ENCODE measurements at regions not wholly inside any gene's neighbourhood (a gene's known extent, or its start where the extent isn't known, plus 50 kb on each side); places are given as distances from the start of the nearest gene placed in this dataset.

DNA sequence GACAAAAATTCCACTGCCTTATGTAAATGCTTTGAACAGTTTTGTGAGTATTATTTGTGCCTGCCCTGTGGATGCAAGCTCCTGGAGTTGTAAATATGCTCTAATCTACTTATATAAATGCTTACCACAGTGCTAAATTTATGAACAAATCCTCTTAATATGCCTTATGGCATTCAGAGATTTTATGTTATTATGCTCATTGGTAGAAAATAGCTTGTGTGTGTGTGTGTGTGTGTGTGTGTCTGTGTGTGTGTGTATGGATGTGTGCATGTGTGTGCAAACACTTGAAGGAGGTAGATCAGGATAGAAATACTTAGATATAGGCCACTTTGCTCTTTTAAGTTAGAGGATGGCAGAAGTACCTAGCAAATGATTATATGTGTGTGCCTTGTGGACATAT lies 253.9 kb downstream of the TAF11L14 start:
- in situ Hi-C loops (cut with MboI; ENCODE audit: low sequenced_read_pairs): no loop called here

DNA sequence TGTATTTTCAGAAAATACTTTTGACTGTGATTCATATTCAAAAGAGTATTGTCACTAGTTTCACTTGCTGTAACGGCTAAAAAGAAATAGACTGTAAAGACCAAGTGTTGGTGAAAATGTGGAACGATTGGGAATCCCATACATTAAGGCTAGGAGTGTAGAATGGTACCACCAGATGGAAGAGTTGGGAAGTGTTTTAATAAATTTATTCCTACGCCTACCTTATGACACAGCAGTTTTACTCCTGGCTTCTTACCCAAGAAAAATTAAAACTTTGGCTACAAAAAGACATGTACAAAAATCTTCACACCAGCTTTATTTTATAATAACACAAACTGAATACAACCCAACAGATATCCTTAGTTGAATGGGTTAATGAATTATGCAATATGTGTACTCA lies 256.2 kb downstream of the TAF11L14 start:
- in situ Hi-C loops (cut with MboI; ENCODE audit: low sequenced_read_pairs): no loop called here

DNA sequence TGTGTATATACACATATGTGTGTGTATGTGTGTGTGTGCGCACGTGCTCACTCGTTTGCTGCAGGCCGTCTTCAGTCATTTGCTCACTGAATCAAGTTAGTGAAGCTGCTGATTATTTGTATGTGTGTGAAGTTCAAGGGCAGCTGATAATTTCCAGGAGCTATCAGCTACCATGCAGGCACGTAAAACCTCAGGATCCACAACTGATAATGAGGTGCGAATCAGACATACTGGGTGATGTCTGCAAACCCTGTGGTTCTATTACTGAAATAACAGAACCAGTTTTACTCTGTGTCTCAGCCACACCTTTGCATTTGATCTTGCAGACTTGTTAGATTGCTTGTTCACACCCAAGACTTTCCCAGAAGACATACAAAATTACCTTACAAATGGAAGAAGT lies 257.6 kb downstream of the TAF11L14 start:
- in situ Hi-C loops (cut with MboI; ENCODE audit: low sequenced_read_pairs): no loop called here

DNA sequence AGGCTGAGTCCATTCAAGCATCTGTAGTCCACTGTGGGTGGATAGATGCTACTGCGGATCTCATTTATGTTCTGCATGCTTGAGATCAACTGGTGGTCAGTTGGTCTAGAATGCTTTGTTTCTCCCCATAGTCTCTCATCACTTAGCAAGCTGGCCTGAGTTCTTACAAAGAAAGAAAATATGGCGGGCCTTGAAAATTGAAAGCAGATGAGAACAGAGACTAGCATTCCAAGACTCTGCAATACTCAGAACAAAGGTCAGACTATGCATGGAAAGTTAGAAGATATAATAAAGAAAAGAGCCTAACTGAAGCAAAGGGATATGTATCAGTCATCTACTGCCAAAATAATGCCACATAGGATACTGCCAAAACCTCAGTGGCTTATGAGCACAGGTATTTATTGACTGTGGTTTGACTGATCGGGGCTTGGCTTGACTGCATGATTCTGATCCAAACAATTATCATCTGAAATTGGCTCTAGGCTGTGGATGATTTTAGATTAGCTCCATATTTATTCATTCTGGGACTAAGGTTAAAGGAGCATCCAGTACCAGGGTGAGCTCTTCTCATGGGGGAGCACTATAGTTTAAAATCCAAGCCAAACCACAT lies 258.9 kb downstream of the TAF11L14 start:
- in situ Hi-C loops (cut with MboI; ENCODE audit: low sequenced_read_pairs): no loop called here

DNA sequence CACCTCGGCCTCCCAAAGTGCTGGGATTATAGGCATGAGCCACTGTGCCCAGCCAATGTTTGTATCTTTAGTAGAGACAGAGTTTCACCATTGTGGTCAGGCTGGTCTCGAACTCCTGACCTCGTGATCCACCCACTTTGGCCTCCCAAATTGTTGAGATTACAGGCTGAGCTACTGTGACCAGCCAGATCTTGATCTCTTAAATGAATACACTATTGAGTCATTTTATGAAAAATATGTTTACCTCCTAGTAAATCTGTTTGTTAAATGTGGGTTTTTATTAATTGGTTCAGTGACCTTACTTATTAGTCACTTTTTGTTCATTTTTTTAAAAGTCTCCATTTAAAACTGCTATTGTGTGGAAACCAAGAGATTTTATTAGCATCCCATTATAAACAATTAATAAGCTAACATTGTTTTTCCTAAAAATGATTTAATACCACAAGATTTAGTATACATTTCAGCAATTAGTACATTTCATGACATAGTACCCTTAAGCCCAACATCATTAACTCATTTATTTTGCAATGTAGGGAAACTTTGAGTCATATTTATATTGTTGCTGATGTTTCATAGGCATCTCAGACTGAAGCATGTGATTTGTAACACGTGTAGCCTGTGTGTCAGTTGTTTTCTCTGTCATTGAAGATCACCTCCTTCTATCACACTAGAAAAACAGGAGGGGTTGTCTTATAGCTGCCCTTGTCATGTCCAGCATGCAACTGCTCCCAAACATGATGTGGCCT lies 261.2 kb downstream of the TAF11L14 start:
- in situ Hi-C loops (cut with MboI; ENCODE audit: low sequenced_read_pairs): no loop called here

DNA sequence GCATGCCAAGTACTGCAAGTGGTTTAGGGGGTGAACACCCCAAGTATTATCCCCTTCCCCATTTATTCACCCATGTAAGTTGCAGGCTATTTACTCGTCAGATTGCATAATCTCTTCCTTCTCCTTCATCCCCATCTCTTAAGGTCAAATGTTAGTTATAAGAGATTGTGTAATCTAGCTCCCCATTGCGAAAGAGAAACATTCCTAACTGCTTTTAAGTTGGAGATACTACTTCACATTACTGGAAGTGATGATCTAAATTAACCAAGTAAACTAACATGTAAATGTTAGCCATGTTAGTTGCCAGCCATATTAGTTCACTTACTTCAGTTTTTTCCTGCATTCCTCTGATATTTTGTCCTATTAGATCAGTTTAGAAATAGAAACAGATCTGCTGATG lies 262.3 kb downstream of the TAF11L14 start:
- in situ Hi-C loops (cut with MboI; ENCODE audit: low sequenced_read_pairs): no loop called here

DNA sequence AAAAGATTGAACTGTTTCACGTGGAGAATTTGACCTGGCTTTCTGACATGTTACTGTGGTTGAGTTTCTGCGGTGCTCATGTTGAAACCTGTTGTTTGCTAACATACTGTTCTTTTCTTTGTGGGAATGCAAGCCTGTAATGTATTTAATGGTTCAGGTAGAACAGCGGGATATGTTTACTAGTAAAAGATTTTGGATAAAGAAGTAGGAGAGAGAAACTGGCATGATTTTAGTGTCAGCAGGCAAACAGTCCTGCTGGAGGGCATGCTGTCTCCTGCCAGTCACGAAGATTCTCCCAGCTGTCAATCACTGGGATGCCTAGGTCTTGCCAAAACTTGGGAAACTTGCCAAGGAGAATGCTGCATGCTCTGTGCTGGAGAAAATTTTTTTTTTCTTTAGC lies 263.5 kb downstream of the TAF11L14 start:
- in situ Hi-C loops (cut with MboI; ENCODE audit: low sequenced_read_pairs): no loop called here

DNA sequence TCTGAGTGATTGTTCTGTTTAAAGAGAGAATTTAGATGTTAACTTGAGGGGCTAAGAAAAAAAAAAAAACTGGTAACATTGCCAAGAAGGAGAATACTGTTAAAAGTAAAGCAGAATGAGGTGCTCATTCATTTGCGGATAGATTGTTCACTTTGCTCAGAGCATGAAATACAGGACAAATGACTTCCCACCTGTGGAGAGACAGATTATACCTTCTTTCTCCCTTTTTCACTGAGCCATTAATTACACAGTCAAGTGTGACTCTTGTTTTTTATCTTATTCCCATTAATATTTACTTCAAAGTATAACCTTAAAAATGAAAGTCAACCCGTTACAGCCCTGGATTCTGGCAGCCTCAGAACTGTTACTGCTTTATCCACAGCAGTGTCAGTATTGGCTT lies 264.5 kb downstream of the TAF11L14 start:
- in situ Hi-C loops (cut with MboI; ENCODE audit: low sequenced_read_pairs): no loop called here

DNA sequence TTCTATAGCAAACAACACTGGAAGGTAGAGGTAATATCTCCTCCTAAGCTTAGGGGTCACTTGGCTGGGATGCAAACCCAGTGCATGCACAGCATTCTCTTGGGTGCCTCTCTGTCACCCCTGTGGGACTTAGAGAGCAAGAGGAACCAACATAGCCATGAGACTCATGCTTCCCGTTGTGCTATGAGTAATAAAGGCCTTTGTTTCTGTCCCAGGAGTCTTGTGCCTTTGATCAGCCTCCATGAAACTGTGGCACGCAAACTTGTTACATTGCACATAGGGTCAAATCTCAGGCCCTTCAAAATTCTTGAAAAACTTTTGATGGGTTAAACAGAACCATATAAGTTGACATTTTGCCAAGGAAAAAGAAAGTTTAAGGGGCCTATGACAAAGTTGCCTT lies 272.8 kb downstream of the TAF11L14 start:
- in situ Hi-C loops (cut with MboI; ENCODE audit: low sequenced_read_pairs): no loop called here

DNA sequence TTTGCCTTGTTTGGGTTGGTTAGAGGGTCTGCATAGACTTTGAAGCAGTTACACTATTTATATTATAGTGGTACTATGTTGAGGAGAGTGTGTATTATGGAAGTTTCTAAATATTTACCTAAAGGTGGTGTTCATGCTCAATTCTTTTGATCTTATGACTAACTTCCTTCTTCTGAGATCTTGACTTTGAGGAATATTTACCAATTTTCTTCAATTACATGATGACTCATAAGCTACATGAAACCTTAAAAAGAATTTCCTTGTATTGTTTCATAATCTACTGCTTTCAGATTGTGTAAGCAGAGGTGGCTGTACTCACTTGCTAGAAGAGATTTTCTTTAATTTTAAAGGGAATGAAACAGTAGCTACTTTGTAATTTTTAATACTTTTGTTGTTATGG lies 276.1 kb downstream of the TAF11L14 start:
- in situ Hi-C loops (cut with MboI; ENCODE audit: low sequenced_read_pairs): no loop called here

DNA sequence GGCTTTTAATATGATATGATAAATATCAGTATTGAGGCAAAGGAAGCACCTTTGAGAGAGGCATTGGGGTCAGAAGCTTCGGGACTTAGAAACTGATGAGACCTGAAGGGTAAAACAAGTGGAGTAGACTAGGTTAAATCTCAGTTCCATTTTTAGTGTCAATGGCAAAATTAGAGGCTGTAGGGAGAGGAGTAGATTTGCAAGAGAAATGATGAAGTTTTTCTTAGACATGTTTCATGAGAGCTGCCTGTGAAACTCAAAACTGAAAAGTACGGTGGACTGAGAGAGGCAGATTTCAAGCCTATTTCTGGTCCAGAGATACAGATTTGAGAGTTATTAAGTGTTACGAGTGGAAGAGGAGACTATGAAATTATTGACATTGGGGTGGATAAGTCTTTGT lies 278.5 kb downstream of the TAF11L14 start:
- in situ Hi-C loops (cut with MboI; ENCODE audit: low sequenced_read_pairs): no loop called here

DNA sequence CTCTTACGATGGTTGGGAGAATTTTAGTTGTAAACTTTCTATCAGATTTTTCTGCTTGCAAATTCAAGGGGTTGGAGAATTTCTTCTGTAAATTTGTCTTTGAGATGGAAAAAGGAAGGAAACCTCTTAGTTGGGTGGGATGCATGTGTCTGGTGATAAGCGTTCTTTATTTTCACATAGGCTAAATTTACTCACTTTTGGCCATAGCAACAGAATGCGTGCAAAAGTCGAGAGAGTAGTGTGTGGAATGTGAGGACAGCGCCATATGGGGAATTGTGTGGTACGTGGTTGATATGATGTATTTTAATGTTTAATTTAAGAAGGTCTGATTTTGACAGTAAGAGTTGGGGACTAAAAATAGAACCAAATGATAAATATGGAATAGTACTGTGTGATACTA lies 282.2 kb downstream of the TAF11L14 start:
- in situ Hi-C loops (cut with MboI; ENCODE audit: low sequenced_read_pairs): no loop called here

DNA sequence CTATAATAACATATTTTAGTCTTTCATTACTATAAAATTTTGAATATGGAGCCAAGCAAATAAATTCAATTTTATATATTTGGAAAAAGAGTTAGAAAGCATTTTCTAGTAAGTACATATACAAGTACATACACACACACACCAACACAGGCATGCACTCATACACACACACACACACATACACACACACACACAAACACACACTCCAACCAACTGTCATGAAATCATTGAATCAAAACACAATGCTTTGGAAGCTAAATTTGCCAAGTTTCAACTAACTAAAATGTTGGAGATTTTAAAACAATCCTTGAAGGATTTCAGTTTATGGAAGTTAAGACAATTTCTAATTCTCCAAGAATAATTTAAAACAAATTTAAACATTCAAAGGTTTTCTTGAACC lies 283.2 kb downstream of the TAF11L14 start:
- in situ Hi-C loops (cut with MboI; ENCODE audit: low sequenced_read_pairs): no loop called here

DNA sequence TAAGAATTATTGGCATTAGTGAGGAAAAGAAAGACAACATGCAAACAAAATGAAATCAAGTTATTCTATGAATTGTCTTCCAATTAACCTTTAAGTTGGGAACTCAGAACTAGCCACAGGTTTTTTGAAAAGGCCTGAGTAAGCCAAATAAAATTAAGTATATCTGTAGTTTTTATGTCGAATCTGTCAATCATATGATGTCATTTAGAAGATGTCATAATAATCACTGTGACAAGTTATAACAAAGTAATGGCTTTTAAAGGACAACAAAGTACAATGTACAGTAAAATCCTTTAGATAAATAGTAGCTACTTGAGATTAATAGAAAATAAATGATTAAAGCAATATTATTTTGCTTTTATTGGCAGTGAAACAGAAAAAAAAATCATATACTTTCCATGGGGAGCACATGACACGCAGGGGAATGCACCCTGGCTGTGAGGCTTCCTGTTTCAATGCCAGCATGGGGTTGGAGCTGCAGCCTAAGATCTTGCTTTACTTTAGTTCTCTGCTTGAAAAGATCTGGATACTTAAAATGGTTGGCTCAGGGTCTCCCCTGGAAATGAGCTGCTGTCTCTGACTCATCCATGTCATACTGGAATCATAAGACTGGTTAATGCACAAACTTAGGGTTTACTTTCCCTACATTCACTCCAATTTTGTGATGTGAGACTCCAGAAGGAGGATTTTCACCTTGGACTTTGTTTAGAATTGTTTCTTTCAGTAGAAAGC lies 284.3 kb downstream of the TAF11L14 start:
- in situ Hi-C loops (cut with MboI; ENCODE audit: low sequenced_read_pairs): no loop called here

DNA sequence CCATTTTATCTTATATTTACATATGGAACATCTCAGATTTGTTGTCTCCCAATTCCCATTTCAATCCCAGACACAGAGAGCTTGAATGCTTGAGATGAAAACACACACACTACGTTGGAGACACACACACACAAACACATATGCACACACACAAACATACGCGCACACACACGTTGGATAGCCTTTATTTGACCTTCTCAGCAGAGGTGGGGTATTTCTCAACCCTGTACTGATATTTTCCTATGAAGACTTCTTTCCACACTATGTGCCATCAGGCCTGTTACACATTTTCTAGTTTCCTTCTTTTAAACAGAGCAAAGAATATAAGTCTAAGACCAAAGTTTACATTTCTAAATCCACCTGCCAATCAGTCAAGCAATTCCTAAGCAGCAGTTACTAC lies 291.0 kb downstream of the TAF11L14 start:
- in situ Hi-C loops (cut with MboI; ENCODE audit: low sequenced_read_pairs): no loop called here

DNA sequence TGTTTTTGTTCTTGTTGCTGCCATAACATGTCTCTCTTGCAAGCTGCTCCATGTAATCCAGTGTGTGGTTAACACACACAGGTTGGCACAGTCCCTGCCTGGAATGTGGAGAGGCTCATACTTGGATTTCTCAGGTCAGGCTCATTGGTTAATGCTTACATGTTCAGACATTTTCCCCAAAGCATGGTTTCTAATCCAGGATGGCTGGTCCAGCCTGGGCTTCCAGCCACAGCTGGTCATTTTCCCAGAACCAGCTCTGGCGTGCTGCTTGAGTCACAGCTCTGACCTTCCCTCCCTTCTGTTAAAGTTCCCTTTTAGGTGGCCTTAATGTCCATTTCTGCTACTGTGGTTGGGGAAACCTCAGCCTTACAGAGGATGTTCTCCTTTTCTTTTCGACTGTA lies 294.3 kb downstream of the TAF11L14 start:
- in situ Hi-C loops (cut with MboI; ENCODE audit: low sequenced_read_pairs): no loop called here

DNA sequence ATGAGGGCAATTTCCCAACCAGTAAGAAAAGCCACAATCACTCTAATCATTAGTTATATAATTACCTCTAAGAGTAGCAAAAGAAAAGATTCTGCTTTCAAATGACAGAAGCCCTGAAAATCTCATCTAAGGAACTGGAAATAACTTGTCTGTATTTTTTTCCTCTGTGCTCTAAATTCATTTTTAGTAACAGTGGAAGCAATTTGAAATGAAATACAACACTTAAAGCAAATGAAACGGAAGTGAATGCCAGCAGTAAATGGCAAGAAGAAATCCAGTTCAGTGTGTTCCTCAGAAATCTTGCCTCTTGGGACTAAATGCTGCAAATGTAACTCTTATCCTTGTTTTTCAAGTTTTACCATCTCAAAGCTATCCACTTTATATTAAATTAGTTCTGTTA lies 294.9 kb downstream of the TAF11L14 start:
- in situ Hi-C loops (cut with MboI; ENCODE audit: low sequenced_read_pairs): no loop called here

DNA sequence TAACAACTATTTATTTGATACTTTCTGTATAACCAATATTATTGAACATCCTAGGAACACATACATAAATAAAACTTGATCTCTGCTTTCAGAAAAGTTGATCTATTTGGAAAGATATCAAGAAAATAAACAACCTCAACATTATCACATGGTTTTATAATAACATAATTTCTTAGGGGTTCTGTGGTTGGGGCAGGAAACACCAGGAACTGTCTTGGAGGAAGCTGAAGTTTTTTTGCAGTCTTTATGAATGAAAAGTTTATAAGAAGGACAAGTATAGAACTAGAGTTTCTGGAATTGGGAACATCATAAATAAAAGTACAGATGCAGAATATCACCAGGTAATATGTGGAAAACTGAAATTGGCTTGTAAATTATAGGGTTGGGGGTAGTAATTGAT lies 296.1 kb downstream of the TAF11L14 start:
- in situ Hi-C loops (cut with MboI; ENCODE audit: low sequenced_read_pairs): no loop called here

DNA sequence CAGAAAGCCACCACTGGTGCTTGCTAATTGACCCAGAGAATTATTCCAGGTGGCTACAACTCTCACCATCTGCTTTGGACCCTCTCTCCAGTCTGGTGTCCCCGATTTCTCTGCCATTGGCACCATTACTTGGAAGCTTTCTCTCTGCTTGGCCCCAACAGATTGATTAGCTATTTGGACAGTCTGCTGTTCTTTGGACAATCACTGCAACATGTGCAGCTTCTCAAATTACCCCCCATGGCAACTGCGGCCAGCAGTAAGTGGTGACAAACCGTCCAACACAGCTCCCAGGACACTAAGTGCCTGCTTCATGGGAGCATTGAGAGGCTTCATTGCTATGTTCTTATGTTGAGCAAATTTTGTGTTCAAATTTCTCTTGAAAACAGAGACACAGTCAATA lies 309.8 kb downstream of the TAF11L14 start:
- in situ Hi-C loops (cut with MboI; ENCODE audit: low sequenced_read_pairs): no loop called here

DNA sequence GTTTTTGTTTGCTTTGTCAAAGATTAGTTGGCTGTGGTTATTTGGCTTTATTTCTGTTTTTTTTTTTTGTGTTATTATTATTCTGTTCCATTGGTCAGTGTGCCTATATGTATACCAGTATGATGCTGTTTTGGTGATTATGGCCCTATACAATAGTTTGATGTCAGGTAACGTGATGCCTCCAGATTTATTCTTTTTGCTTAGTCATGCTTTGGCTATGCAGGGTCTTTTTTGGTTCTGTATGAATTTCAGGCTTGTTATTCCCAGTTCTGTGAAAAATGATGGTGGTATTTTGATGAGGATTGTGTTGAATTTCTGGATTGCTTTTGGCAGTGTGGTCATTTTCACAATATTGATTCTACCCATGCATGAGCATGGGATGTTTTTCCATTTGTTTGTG lies 312.8 kb downstream of the TAF11L14 start:
- in situ Hi-C loops (cut with MboI; ENCODE audit: low sequenced_read_pairs): no loop called here

DNA sequence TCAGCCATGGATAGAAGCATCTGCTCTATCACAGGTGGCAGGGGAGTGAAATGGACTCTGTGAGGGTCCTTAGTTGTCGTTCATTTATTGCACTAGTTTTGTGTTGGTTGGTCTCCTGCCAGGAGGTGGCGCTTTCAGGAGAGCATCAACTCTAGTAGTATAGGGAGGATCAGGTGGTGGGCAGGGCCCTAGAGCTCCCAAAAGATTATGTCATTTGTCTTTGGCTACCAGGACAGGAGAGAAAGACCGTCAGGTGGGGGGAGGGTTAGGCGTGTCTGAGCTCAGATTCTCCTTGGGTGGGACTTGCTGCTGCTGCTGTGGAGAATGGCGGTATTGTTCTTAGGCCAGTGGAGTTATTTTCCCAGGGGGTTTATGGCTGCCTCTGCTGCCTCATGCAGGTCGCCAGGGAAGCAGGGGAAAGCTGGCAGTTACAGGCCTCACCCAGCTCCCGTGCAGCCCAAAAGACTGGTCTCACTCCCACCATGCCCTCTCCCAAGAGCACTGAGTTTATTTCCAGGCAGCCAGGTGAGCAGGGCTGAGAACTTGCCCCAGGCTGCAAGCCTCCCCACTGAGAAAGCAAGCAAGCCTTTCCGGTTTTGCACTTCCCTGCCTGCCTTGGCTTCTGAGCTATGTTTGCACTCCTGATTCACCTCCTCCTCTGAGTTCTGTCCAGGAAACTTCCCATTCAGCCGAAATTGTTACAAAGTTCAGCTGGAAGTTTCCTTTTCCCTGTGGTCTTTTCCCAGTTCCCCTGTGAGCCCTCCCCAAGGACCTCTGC lies 317.3 kb downstream of the TAF11L14 start:
- in situ Hi-C loops (cut with MboI; ENCODE audit: low sequenced_read_pairs): no loop called here

DNA sequence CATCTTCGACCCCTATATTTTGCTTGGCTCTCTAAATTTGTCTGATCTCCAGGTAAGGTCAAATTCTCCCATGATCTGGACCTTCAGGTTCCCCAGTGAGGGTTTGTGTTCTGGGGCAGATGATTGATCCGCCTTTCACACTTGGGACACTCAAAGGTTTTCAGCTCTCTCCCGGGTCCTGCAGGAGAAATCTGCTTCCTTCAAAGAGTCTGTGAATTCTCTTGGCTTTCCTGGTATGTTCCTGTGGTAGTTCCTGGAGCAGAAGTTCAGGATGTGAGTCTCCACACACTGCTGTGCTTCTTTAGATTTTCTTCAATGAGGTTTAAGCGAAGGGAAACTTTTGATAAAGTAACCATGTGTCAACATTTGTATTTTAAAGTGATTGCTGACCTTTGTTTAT lies 318.0 kb downstream of the TAF11L14 start:
- in situ Hi-C loops (cut with MboI; ENCODE audit: low sequenced_read_pairs): no loop called here

All from HL-60/S4 (cell line).